SK-N-SH treated with all-trans-retinoic acid at 6 μM for 48 hours (cell line): ENCODE measurements at regions not wholly inside any gene's neighbourhood (a gene's known extent, or its start where the extent isn't known, plus 50 kb on each side); places are given as distances from the start of the nearest gene placed in this dataset.

Experiments
- ARNTL ChIP-seq: fragments of 450-650 bp; formaldehyde crosslinking; IDR thresholded peaks from 2 replicates; pipeline ENCODE4 v1.5.0; 2020; ENCODE audit warnings: low read depth, mild to moderate bottlenecking, moderate library complexity, borderline replicate concordance
- GLIS3 ChIP-seq: fragments of 250-450 bp; sonication (Bioruptor Pico); IDR thresholded peaks from 2 replicates; pipeline ENCODE4 v1.5.0; 2020; ENCODE audit warnings: mild to moderate bottlenecking, moderate library complexity
- ISL1 ChIP-seq: fragments of 250-450 bp; sonication (Bioruptor Pico); IDR thresholded peaks from 2 replicates; pipeline ENCODE4 v2.1.2; 2022; ENCODE audit warnings: mild to moderate bottlenecking, moderate library complexity
- SNAI2 ChIP-seq: fragments of 250-450 bp; sonication (Bioruptor Pico); IDR thresholded peaks from 2 replicates; pipeline ENCODE4 v1.5.0; 2020; ENCODE audit warnings: mild to moderate bottlenecking, moderate library complexity
- TCF4 ChIP-seq: fragments of 250-450 bp; sonication (Bioruptor Pico); IDR thresholded peaks from 2 replicates; pipeline ENCODE4 v1.8.0; 2021; ENCODE audit warnings: mild to moderate bottlenecking, moderate library complexity, borderline replicate concordance
- TSHZ2 ChIP-seq: fragments of 250-450 bp; sonication (Bioruptor Pico); IDR thresholded peaks from 2 replicates; pipeline ENCODE4 v1.5.0; 2020; ENCODE audit warnings: mild to moderate bottlenecking, moderate library complexity
- ZFP3 ChIP-seq: fragments of 250-450 bp; sonication (Bioruptor Pico); IDR thresholded peaks from 2 replicates; pipeline ENCODE4 v1.5.0; 2020; ENCODE audit warnings: mild to moderate bottlenecking, moderate library complexity
- ZFP30 ChIP-seq: fragments of 450-650 bp; formaldehyde crosslinking; IDR thresholded peaks from 2 replicates; pipeline ENCODE4 v1.5.0; 2022; ENCODE audit warnings: mild to moderate bottlenecking, moderate library complexity
- ZNF565 ChIP-seq: fragments of 450-650 bp; formaldehyde crosslinking; conservative IDR thresholded peaks from 2 replicates; pipeline ENCODE4 v1.5.0; 2020; ENCODE audit warnings: low read depth, mild to moderate bottlenecking, moderate library complexity
- ZNF70 ChIP-seq: fragments of 450-650 bp; formaldehyde crosslinking; IDR thresholded peaks from 2 replicates; pipeline ENCODE4 v1.5.0; 2020; ENCODE audit warnings: mild to moderate bottlenecking, moderate library complexity
- ZNF8 ChIP-seq: fragments of 450-650 bp; formaldehyde crosslinking; IDR thresholded peaks from 2 replicates; pipeline ENCODE4 v1.5.0; 2020; ENCODE audit warnings: mild to moderate bottlenecking, moderate library complexity
- TF ChIP-seq, protein P1 (sequence below): fragments of 250-450 bp; sonication (Bioruptor Pico); IDR thresholded peaks from 2 replicates; pipeline ENCODE4 v1.5.1; 2021; ENCODE audit warnings: mild to moderate bottlenecking, moderate library complexity
- TF ChIP-seq, protein P2 (sequence below): fragments of 250-450 bp; sonication (Bioruptor Pico); IDR thresholded peaks from 2 replicates; pipeline ENCODE4 v1.8.0; 2020; ENCODE audit warnings: mild to moderate bottlenecking, moderate library complexity, borderline replicate concordance

- no peak for TF ChIP-seq ISL1 (CRISPR knock-in tag)
- TF ChIP-seq ZNF8 (CRISPR knock-in tag), result no peak
- no peak for TF ChIP-seq TSHZ2 (CRISPR knock-in tag)
- TF ChIP-seq, protein P1, sequence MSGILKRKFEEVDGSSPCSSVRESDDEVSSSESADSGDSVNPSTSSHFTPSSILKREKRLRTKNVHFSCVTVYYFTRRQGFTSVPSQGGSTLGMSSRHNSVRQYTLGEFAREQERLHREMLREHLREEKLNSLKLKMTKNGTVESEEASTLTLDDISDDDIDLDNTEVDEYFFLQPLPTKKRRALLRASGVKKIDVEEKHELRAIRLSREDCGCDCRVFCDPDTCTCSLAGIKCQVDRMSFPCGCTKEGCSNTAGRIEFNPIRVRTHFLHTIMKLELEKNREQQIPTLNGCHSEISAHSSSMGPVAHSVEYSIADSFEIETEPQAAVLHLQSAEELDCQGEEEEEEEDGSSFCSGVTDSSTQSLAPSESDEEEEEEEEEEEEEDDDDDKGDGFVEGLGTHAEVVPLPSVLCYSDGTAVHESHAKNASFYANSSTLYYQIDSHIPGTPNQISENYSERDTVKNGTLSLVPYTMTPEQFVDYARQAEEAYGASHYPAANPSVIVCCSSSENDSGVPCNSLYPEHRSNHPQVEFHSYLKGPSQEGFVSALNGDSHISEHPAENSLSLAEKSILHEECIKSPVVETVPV, result no peak
- no peak for TF ChIP-seq ZNF565 (CRISPR knock-in tag)
- no peak for TF ChIP-seq ARNTL (CRISPR knock-in tag)
- TF ChIP-seq SNAI2 (CRISPR knock-in tag), result no peak
- no peak for TF ChIP-seq TCF4
- no peak for TF ChIP-seq ZNF70
- no peak for TF ChIP-seq GLIS3
- TF ChIP-seq ZFP30 (CRISPR knock-in tag), result no peak
- no peak for TF ChIP-seq ZFP3
- TF ChIP-seq, protein P2, sequence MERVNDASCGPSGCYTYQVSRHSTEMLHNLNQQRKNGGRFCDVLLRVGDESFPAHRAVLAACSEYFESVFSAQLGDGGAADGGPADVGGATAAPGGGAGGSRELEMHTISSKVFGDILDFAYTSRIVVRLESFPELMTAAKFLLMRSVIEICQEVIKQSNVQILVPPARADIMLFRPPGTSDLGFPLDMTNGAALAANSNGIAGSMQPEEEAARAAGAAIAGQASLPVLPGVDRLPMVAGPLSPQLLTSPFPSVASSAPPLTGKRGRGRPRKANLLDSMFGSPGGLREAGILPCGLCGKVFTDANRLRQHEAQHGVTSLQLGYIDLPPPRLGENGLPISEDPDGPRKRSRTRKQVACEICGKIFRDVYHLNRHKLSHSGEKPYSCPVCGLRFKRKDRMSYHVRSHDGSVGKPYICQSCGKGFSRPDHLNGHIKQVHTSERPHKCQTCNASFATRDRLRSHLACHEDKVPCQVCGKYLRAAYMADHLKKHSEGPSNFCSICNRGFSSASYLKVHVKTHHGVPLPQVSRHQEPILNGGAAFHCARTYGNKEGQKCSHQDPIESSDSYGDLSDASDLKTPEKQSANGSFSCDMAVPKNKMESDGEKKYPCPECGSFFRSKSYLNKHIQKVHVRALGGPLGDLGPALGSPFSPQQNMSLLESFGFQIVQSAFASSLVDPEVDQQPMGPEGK (CRISPR knock-in tag), result no peak
Observed at GRCh38 chr11:110812086-110812733, 100.0 kb upstream of the ARHGAP20 start.
